ENCODE measurements at regions not wholly inside any gene's neighbourhood (a gene's known extent, or its start where the extent isn't known, plus 50 kb on each side); places are given as distances from the start of the nearest gene placed in this dataset.

DNA sequence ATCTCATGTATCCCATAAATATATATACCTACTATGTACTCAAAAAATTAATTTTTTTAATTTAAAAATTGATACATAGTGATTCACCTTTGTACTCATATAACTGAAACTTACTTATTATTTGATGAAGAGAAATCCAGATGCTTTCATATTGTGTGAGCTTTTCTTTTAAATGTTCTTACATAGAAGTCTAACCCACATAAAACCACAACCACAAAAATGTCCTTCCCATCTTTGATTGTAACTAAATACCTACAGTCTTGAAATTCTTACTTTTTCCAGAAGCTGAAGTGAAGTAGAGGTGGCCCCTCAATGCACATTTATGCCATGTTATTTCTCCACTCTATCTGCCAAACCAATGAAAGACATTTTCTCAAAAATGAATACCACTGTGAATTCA lies 117.9 kb upstream of the COL5A2 start:
- no peaks in the 10 kb centered on the region for H3K27me3 Mint-ChIP-seq (ENCODE audit: low read depth in 2 of 2)
- H3K4me3 ChIP-seq (ENCODE audit: low read length): no peak overlapping the region
- H3K4me3 Mint-ChIP-seq: no peak overlapping the region
- no peak overlapping the region for H3K27ac ChIP-seq (ENCODE audit: low read length)
- no peak overlapping the region for H3K27ac Mint-ChIP-seq
- peaks cover 5% of the 10 kb centered on the region in 2 donors for H3K4me1 Mint-ChIP-seq
- peaks cover 7% of the 10 kb centered on the region for H3K4me1 ChIP-seq (ENCODE audit: control insufficient read depth, insufficient read depth, low read length)
- no peak for TF ChIP-seq CTCF (IDR thresholded peaks at IDR 0.05)
- H3K9me3 ChIP-seq (ENCODE audit: control insufficient read depth, insufficient read depth, low read length): no peaks in the 10 kb centered on the region
- ATAC-seq (no peak), DNase-seq (peak in 1 of 2 donors; percentile 17)
- H3K9me3 Mint-ChIP-seq: peaks cover 0 to 3% of the 10 kb centered on the region in 2 donors
- intact Hi-C loops (cut with micrococcal nuclease): no loop called here
- no peaks in the 10 kb centered on the region for H3K36me3 ChIP-seq (ENCODE audit: control insufficient read depth, insufficient read depth, low read length)
- H3K27me3 ChIP-seq (ENCODE audit: control insufficient read depth, insufficient read depth, low read length): no peaks in the 10 kb centered on the region
- no peaks in the 10 kb centered on the region for H3K36me3 Mint-ChIP-seq

GRCh38 chr2:189298038-189298437 lies 118.5 kb upstream of the COL5A2 start:
- no peak for DNase-seq
- Mint-ChIP-seq H3K4me1 (peaks cover 5% of the 10 kb centered on the region in 2 donors), H3K27ac (no peak overlapping the region), H3K36me3 (no peaks in the 10 kb centered on the region), H3K4me3 (no peak overlapping the region), H3K27me3 (ENCODE audit: low read depth in 2 of 2) (no peaks in the 10 kb centered on the region), H3K9me3 (peaks cover 0 to 3% of the 10 kb centered on the region in 2 donors)
- Histone ChIP-seq H3K27ac (ENCODE audit: low read length) (no peak overlapping the region), H3K4me3 (ENCODE audit: low read length) (no peak overlapping the region), H3K36me3 (ENCODE audit: control insufficient read depth, insufficient read depth, low read length) (no peaks in the 10 kb centered on the region), H3K27me3 (ENCODE audit: control insufficient read depth, insufficient read depth, low read length) (no peaks in the 10 kb centered on the region), H3K9me3 (ENCODE audit: control insufficient read depth, insufficient read depth, low read length) (no peaks in the 10 kb centered on the region), H3K4me1 (ENCODE audit: control insufficient read depth, insufficient read depth, low read length) (peaks cover 7% of the 10 kb centered on the region)
- 86% methylated on average over 1 of the region's 1 CpG for WGBS (ENCODE audit: insufficient coverage)
- ATAC-seq: no peak
- no peak for TF ChIP-seq CTCF (IDR thresholded peaks at IDR 0.05)
- intact Hi-C loops (cut with micrococcal nuclease): no loop called here

DNA sequence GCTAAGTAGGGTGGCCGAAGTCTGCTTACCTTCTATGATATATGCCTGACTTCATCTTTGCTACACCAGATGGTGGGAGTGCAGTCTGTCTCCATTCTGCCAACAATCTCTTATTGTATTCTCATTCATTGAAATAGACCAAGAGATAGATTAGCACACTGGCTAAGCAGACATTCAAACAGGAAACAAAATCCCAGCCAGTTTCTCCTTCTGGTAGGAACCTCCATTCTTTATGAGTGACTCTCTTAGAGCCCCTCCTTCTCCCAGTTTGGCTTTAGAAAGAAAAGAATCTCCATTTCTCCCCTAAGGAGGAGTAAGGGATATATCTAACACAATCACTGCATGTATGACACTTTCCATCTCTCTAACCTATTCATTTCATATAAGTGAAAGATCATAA lies 118.9 kb upstream of the COL5A2 start:
- peaks cover 7% of the 10 kb centered on the region for H3K4me1 ChIP-seq (ENCODE audit: control insufficient read depth, insufficient read depth, low read length)
- Mint-ChIP-seq H3K36me3 (no peaks in the 10 kb centered on the region), H3K27me3 (ENCODE audit: low read depth in 2 of 2) (no peaks in the 10 kb centered on the region), H3K9me3 (peaks cover 0 to 3% of the 10 kb centered on the region in 2 donors), H3K4me1 (peaks cover 5 to 7% of the 10 kb centered on the region in 2 donors), H3K4me3 (no peak overlapping the region), H3K27ac (no peak overlapping the region)
- DNase-seq: no peak
- TF ChIP-seq CTCF (IDR thresholded peaks at IDR 0.05): no peak
- no peak for ATAC-seq
- H3K4me3 ChIP-seq (ENCODE audit: low read length): no peak overlapping the region
- intact Hi-C loops (cut with micrococcal nuclease): no loop called here
- no peak overlapping the region for H3K27ac ChIP-seq (ENCODE audit: low read length)
- no peaks in the 10 kb centered on the region for H3K36me3 ChIP-seq (ENCODE audit: control insufficient read depth, insufficient read depth, low read length)
- no peaks in the 10 kb centered on the region for H3K9me3 ChIP-seq (ENCODE audit: control insufficient read depth, insufficient read depth, low read length)
- 77% methylated on average over 1 of the region's 1 CpG for WGBS (ENCODE audit: insufficient coverage)
- no peaks in the 10 kb centered on the region for H3K27me3 ChIP-seq (ENCODE audit: control insufficient read depth, insufficient read depth, low read length)

DNA sequence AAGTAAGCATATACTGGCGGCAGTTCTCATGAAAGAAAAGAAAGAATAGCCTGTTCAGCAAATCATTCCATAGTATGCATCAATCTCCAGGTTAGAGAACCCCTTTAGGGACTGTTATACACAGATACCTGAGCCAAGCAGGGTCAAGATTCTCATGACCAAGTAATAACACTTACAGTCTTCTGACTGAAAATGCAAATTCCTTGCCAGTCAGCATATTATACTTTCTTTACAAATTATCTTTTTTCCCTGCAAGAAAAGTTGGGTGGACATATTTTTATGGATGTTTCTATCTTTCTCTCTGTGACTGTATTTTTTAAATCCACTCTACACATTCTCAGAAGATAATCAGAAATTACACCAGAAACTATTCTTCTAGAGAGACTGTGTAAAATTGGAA lies 120.4 kb upstream of the COL5A2 start:
- no peak for TF ChIP-seq CTCF (IDR thresholded peaks at IDR 0.05)
- no peak overlapping the region for H3K4me3 ChIP-seq (ENCODE audit: low read length)
- H3K27ac ChIP-seq (ENCODE audit: low read length): no peak overlapping the region
- no peak for DNase-seq
- H3K36me3 ChIP-seq (ENCODE audit: control insufficient read depth, insufficient read depth, low read length): no peaks in the 10 kb centered on the region
- no peak overlapping the region for H3K4me3 Mint-ChIP-seq
- peaks cover 10 to 17% of the 10 kb centered on the region in 2 donors for H3K4me1 Mint-ChIP-seq
- 86% methylated on average over 1 of the region's 1 CpG for WGBS (ENCODE audit: insufficient coverage)
- H3K27ac Mint-ChIP-seq: no peak overlapping the region
- ATAC-seq: no peak
- no peaks in the 10 kb centered on the region for H3K36me3 Mint-ChIP-seq
- intact Hi-C loops (cut with micrococcal nuclease): no loop called here
- no peaks in the 10 kb centered on the region for H3K9me3 ChIP-seq (ENCODE audit: control insufficient read depth, insufficient read depth, low read length)
- no peaks in the 10 kb centered on the region for H3K27me3 Mint-ChIP-seq (ENCODE audit: low read depth in 2 of 2)
- no peaks in the 10 kb centered on the region for H3K27me3 ChIP-seq (ENCODE audit: control insufficient read depth, insufficient read depth, low read length)
- H3K9me3 Mint-ChIP-seq: peaks cover 0 to 6% of the 10 kb centered on the region in 2 donors
- H3K4me1 ChIP-seq (ENCODE audit: control insufficient read depth, insufficient read depth, low read length): peaks cover 10% of the 10 kb centered on the region

Data from natural killer cell (primary cell).